Hepatocyte (in vitro differentiated cells): ENCODE measurements at regions not wholly inside any gene's neighbourhood (a gene's known extent, or its start where the extent isn't known, plus 50 kb on each side); places are given as distances from the start of the nearest gene placed in this dataset.

Experiments
- CTCF ChIP-seq: fragments of 200-600 bp; sonication (generic); IDR thresholded peaks from 2 replicates; pipeline ENCODE4 v1.5.1; 2016; ENCODE audit warnings: antibody characterized with exemption, mild to moderate bottlenecking; ENCODE audit not compliant: poor library complexity
- EZH2 ChIP-seq: fragments of 200-600 bp; sonication (generic); IDR thresholded peaks from 2 replicates; pipeline ENCODE4 v1.6.1; 2016; ENCODE audit warnings: antibody characterized with exemption, mild to moderate bottlenecking, borderline replicate concordance

GRCh38 chr5:77850536-77851175, 74.5 kb upstream of the TBCA start:
- TF ChIP-seq CTCF (no peak), EZH2 (no peak)
